HG03442 (cell line): ENCODE measurements at regions not wholly inside any gene's neighbourhood (a gene's known extent, or its start where the extent isn't known, plus 50 kb on each side); places are given as distances from the start of the nearest gene placed in this dataset.

Source experiments
- ATAC-seq: cut with Tn5 transposase; IDR thresholded peaks from one replicate; pipeline ENCODE4 v1.9.1; 2021; ENCODE audit warnings: mild to moderate bottlenecking, moderate library complexity; ENCODE audit not compliant: unreplicated experiment

GRCh38 chr1:83104558-83104957, 894.4 kb downstream of the TTLL7 start:
- no peak for ATAC-seq

DNA sequence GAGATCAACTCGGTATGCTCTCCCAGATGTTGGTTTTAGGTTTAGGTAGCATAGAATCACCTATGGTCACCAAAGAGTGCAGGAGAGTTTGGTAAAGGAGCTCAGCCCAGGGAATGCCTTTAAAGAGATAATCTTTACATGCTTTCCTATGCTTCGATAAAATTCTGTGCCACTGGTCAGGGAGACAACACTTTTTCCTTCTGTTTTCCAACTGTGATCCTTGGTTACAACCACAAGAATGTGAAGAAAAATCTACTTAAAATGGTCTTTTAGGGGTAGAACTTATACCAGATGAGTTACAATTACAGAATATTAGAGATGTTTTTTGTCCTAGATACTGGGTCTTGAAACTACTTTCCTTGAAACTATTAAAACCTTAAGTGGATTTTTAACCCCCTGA, 895.6 kb downstream of the TTLL7 start:
- no peak for ATAC-seq

GRCh38 chr1:83102630-83103071, 896.3 kb downstream of the TTLL7 start:
- ATAC-seq: no peak

DNA sequence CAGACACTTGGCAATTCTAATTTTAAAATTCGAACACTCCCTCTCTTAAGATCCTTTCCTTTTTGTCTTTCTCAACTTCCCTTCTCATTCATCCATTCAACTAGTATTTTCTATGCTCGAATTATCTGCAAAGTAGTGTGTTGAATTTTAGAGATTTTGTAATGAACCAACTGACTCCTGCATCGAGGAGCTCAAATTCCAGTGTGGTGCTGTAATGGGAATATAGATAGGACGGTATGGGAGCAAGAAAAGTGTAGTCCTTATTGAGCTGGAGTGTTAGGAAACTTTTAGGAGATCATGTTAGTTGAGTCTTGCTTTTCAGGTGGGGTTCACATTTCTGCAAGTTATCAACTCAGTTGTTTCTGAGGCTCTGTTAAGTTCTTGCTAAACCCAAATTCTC, 897.5 kb downstream of the TTLL7 start:
- no peak for ATAC-seq

- ATAC-seq: no peak
Observed at GRCh38 chr1:83100133-83100532, 898.8 kb downstream of the TTLL7 start.

DNA sequence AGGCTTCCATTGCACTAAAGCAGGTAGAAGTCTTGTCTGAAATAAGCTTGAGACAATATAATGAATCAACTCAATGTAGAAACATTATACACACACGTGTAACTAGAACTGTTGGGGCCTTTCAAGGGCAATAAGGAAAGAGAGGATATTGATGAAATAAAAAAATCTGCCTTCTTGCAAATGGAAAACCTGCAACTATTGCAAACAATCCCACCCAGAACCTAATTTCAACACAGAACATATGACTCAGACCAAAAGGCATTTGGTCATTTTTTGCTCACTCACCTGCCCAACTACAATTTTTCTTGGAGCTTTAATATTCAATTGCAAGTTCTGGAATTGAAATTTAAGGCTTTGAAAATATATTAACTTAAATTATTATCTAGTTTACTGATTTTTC, 900.1 kb downstream of the TTLL7 start:
- ATAC-seq: no peak

- ATAC-seq: no peak
Observed at GRCh38 chr1:83098131-83098530, 900.8 kb downstream of the TTLL7 start.

DNA sequence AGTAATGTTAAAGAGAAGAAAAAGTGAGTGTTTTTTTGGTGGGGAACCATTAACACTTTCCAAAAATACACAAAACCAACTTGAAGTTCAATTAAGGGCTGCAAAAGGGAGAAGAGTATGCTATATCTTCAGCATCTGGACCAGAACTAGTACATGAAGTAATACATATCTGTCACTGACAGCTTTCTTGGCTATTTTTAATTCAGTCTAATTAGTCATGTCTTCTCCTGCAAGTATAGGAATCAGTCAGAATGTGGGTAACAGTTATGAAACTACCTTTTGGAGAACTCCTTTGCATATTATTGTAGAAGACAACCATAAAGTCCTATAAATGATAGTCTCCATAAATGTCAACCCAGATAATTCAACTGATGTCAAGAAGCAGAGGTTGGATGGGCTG, 901.2 kb downstream of the TTLL7 start:
- ATAC-seq: no peak

DNA sequence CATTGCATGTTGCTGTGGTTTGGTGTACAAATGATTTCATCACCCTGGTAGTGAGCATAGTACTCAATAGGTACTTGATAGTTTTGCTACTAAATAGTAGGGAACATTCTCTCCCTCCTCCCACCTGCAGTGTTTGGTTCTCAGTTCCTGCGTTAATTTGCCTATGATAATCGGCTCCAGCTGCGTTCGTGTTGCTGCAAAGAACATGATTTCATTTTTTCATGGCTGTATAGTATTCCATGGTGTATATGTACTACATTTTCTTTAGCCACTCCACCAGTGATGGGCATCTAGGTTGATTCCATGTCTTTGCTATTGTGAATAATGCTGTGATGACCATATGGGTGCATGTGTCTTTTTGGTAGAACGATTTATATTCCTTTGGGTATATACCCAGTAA, 903.4 kb downstream of the TTLL7 start:
- ATAC-seq: no peak

- ATAC-seq: no peak
Observed at GRCh38 chr1:83090195-83090594, 908.7 kb downstream of the TTLL7 start.

- no peak for ATAC-seq
Observed at GRCh38 chr1:83087851-83088250, 911.1 kb downstream of the TTLL7 start.

GRCh38 chr1:83086986-83087512, 911.9 kb downstream of the TTLL7 start:
- ATAC-seq: no peak

DNA sequence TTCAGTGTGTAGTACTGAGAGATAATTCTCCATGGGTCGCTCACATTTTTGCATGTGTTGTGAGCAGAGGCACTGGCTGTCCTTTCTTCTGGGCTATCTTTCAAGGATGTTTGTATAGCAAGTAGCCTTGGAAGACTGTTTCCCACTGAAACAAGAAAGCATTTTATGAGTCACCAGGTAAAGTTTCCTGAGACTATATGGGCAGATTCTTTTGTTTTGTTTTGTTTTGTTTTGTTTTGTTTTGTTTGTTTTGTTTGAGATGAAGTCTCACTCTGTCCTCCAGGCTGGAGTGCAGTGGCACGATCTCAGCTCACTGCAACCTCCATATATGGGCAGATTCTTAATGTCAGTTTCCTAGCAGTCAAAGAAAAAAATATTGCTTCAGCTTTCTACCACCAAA, 912.6 kb downstream of the TTLL7 start:
- no peak for ATAC-seq

- ATAC-seq: no peak
Observed at GRCh38 chr1:83083589-83084224, 915.2 kb downstream of the TTLL7 start.

DNA sequence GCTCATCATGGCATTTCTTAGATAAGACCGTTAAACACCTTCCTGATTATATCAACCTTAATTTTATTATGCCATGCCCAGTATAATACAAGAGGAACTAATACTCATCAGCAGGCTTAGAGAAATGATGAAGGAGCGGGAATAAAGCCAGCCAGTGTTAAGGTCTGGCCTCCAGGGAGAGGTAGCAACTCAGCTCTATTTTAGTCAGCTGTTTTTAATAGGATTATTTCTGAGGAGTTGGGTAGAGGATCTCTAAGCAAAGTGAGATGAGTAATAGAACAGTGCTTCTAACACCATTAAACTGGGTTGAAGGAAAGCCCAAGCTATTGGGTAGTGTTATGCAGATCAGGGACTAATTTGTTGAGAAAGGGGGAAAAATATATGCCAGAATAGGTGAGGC, 921.5 kb downstream of the TTLL7 start:
- no peak for ATAC-seq

GRCh38 chr1:83075107-83075506, 923.8 kb downstream of the TTLL7 start:
- ATAC-seq: no peak

DNA sequence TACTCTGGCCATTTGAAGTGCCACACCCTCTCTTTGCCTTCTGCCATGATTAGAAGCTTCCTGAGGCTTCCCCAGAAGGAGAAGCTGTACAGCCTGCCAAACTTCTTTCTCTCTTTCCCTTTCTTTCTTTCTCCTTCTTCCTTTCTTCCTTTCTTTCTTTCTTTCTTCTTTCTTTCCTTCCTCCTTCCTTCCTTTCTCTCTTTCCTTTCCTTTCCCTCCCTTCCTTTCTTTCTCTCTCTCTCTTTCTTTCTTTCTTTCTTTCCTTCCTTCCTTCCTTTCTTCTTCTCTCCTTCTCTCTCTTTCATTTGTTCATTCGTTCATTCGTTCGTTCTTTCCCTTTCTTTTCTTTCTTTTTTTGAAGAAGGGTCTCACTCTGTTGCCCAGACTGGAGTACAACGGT, 931.0 kb downstream of the TTLL7 start:
- ATAC-seq: no peak

GRCh38 chr1:83065952-83066727, 932.8 kb downstream of the TTLL7 start:
- no peak for ATAC-seq

GRCh38 chr1:83064589-83065242, 934.2 kb downstream of the TTLL7 start:
- ATAC-seq: no peak

DNA sequence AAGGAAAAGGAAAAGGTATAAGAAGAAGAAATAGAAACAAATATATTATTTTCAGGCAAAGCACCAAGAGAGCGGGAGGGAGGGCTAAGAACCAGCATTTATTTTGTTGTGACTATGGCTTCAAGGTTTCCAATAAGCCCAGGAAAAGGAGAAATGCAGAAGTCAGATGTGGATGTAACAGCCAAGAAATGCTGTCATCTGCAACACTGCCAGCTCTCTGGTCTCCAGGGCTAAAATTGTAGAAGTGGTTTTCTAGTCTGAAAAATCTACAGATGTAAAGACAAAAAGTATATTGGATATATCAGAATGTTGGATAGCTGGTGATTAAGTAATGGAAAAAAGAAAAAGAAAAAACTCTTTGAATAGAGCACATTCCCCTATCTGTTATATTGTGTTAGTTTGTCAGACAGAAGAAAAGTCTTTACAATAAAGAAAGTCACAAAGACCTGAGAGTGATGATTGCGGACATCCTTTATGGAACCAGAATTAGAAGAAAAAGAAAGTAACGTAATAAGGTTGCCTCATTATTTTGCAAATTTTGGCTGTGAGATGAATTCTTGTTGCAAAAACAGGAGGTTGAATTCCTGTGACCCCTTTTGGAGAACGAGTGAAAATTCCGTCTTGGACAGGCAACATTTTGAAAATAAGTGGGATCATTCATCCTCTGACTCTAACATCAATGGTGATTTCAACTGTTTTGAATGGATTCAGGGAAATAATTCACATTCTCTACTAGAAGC, 938.1 kb downstream of the TTLL7 start:
- ATAC-seq: no peak

- ATAC-seq: no peak
Observed at GRCh38 chr1:83060221-83060620, 938.7 kb downstream of the TTLL7 start.
